Non-pigmented ciliary epithelial cell (primary cell): ENCODE measurements at regions not wholly inside any gene's neighbourhood (a gene's known extent, or its start where the extent isn't known, plus 50 kb on each side); places are given as distances from the start of the nearest gene placed in this dataset.

Source experiments
- DNase-seq: peaks from one replicate; pipeline ENCODE4 v3.0.0-alpha.2; 2010; ENCODE audit warnings: low read depth

DNA sequence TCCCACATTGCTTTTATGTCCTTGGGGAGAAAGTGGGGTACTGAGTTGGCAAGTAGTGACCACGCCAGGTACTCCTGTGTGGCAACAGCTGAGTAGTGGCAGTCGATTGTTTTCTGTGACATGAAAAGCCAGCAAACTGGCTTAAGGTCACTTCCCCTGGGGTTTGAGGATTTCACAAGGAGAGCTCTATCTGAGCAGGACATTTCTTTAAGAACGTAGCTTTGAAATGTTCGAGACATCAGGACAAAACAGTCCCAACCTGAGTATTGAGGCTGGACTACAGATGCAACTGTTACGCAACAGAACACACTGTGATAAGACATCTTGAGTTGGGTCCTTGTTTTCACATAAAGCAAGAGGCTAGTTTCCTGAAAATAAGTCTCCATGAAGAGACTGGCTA, 146.7 kb upstream of the KLF14 start:
- no peak for DNase-seq

DNA sequence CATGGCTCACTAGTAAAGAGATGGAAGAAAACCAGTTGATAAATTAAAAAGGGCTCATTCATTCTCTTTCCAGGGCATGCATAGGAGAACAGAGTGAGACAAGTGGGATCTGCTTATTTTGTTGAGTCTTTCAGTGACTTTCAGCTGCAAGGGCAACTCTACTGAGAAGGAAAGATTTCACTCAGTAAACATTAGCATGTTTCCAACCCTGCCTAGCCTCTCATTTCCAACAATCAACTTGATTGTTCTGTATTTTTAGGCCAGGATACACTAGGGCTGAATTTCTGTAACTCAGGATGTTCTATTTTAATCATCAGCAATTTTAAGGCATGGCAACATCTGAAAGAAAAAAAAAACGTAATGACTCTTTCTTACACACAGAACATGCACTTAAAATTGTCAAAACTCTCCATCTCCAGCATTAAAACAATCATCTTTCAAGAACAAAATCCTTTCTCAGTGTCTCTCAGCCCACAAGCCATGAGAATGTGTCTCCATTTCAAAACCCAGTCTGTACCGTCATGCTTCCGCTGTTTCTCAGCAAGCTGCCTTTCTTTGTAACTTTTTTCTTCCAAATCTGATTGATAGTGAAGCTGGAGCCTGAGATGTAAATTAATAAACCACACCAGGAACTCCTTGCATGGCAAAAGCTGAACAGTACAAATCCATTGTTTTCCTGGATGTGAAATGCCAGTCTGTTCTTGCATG, 147.2 kb upstream of the KLF14 start:
- no peak for DNase-seq

DNA sequence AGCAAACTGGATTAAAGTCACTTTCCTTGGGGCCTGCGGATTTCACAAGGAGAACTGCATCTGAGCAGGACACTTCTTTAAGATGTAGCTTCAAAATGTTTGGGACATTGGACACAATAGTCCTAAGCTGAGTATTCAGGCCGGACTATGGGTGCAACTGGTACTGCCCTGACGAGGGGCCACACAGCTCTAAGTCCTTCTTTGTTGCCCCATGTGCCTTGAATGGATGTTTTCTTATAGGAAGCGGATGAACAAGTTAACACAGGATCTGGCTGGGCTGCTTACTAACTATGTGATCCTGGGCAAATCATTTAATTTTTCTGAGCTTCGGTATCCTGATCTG, 147.8 kb upstream of the KLF14 start:
- no peak for DNase-seq

DNA sequence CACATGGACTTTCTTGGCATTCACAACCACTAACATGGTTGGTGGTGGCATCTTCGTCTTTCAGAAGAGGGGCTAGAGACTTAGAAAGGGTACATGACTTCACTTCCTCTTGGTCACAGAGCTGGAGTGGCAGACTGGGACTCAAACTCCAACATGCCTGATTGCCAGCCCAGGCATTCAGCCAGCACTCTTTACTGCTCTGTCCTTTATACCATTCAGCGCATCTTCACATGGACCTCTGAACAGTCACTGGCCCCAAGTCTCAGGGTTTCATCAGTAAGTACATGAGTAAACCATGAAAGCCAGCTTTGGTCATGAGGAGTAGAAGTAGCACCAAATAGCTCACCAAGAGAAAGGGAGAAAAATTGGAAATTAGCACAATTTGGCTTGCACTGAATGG, 148.4 kb upstream of the KLF14 start:
- no peak for DNase-seq

DNA sequence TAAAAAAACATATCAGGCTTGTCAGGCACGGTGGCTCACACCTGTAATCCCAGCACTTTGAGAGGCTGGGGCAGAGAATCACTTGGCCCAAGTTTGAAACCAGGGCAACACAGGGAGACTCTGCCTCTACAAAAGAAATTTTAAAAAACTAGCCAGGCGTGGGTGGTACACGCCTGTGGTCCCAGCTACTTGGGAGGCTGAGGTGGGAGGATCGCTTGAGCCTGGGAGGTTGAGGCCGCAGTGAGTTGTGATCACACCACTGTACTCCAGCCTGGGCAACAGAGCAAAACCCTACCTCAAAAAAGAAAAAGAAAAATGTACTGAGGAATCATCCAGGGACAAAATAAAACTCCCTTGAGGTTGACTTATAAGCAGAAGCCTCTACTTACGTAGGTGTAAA, 149.9 kb upstream of the KLF14 start:
- no peak for DNase-seq

DNA sequence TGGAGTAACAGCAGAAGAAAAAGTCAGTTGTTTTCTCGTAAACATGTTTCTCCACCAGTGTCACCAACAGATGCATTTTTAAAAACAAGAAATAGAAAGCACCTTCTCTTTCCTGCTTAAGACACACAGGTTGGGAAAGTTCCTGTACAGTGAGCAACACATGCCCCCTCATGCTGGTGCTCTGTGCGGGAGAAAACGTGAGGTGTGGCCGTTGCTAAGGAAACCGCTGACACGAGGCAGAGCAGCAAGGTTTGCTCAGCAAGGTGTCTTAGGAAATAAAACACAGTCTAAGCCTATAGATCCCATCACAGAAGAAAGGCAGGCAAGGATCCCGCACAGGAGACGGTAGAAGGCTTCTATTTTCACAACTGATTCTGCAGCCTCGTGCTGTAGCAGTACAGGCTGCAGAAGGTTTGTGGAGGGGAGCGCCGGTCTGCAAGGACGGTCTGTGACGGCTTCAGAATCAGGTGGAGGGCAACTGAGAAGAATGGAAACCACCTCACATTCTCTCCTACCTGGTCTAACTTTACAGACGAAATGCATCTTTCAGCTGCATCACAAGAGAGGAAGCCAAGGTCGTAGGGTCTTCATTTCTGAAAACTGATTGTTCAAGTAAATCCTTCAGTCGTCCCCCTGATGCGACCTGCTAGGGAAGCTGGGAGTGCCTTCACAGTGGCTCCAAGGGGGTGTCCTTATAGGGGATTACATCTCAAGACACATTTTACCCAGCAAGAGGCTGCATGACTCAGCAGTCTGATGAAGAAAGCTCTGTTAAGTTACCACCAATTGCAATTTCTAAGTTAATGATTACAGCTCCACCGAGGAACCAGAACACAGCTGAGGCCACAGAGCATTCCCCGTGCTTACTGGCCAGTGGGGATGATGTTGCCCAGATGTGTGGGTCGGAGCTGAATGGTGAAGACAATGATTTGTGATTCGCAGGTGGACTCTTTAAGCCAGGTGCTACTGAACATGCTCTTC, 150.7 kb upstream of the KLF14 start:
- no peak for DNase-seq

DNA sequence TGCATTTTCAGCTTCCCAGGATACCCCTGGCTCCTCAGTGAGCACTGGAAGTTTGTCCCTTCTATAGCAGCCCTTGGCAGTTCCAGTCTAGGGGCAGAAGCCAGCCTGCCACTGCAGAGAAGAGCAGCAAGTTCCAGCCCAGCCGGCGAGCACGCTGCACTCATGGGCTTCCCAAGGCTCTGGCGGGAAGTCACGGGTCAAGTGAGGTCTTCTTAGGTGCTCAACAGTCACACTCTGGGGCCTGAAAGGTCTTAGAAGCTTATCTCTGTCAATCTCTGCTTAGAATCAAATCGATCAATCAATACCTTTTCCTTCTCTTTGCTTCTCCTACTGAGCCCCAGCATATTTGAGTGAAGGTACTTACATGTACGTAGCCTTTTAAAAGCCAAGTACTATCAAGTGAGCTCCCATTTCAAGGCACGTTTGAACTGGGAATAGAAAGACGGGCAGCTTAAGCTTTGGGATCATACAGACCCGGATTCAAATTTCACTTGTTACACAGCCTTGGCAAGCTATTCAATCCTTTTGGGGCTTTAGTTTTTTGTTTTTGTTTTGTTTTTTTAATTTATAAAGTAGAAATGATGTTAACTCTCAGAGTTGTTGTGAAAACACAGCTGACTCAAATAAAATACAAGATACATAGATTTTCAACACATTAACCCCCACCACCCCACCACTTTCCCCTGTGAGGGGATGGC, 152.6 kb upstream of the KLF14 start:
- no peak for DNase-seq

DNA sequence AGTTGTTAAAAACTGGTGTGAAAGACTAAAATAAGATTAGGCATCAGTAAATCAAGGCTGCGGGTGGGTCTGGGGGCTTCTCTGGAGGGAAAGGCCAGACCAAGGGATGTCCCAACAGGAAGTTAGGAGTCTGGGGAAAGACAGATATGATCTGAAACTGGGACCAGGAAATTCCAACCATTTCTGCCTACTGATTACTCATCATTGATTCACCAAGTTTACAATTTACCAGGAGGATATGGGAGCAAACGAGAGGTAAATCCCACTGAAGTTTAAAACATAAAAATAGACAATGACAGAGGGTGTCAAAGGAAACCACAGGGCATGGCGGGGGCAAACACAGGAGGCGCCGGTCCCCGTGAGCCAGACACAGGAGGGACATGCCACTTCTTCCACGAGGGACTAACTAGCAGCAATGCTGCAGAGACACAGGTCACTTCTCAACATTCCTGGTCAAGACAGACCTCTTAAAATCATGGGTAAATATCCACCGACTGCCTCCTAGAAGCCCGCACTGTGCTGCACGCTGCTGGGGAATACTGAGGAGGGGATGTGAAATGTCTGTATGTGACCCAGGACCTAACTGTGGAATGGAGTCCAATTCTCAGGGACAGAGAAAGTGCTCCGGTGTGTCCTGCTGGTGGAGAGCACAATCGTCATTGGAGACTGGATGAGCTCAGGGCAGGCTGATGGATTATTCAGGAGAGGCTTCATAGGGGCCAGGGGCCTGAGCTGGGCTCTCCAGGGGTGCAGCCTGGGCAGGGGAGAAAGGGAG, 153.4 kb upstream of the KLF14 start:
- peak; percentile 63 for DNase-seq

DNA sequence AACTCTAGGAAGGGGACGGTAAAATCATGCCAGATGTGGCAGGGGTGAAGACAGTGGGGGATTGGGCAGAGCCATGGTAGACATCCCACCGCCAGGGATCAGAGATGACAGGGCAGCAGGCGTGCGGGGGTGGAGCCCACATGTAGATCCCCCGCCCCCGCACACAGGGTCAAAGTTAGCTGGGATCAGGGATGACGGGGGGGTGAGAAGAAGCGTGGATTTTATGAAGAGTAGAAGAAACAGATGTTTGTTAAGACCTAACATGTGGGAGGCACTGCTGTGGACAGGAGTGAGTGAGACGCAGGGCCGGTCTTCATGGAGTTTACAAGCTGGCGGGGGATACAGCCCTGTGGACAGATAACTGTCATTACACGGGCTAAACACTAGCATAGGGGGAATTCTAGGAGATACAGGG, 154.0 kb upstream of the KLF14 start:
- DNase-seq, result no peak

DNA sequence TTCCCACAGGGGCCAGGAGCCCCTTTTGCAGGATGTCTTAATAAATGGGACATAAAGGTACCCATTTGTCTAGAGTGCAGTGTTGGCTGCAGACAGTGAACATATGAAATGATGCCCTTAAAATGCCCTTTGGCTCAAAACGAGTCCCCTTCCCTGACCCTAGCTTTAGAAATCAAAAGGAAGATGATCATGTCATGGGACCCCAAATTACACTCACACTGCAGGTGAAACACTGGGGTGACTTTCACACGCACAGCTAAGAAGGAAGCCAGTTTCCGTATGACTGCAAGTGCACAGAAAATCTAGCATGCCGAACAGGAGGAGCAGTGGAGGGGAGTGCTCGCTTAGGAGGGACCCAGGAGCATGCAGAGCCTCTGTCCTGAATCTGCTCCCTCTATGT, 154.5 kb upstream of the KLF14 start:
- DNase-seq, result no peak

DNA sequence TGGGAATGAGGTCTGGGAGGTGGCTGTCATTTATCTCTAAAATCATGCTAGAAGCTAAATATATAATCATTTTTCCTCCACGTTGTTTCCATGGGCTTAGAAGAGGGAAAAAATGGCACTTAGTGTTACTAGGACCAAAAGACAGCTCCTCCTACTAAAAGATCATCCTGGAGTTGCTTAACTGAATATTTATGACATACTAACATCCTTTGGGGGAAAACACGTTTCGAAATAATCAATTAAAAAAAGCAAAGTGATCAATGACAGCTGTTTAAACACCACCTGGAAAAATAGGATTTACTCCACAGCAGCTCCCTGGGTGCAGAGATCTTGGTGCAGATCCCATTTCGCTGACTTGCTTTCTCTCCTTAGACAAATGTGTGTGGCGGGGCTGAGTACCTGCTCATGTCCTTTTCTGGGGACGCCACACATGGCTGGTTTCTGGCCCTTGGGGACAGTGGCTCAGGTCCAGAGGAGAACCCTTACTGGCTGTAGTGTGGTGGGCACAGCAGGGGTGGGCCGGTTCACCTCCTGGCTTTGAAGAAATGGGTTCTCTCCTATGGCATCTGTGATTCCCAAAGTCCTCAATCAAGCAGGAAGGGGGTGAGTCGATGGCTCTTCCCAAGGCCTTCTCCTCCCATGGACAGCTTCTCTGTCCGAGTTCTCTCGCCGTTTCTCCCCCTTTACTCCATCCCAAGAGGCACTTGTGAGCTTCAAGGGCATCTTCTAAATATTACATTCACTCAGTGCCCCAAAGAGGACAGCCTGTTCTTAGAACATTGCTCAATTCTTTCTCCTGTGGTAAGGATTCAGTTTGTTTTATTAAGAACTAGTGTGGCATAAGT, 156.4 kb upstream of the KLF14 start:
- DNase-seq, result no peak

DNA sequence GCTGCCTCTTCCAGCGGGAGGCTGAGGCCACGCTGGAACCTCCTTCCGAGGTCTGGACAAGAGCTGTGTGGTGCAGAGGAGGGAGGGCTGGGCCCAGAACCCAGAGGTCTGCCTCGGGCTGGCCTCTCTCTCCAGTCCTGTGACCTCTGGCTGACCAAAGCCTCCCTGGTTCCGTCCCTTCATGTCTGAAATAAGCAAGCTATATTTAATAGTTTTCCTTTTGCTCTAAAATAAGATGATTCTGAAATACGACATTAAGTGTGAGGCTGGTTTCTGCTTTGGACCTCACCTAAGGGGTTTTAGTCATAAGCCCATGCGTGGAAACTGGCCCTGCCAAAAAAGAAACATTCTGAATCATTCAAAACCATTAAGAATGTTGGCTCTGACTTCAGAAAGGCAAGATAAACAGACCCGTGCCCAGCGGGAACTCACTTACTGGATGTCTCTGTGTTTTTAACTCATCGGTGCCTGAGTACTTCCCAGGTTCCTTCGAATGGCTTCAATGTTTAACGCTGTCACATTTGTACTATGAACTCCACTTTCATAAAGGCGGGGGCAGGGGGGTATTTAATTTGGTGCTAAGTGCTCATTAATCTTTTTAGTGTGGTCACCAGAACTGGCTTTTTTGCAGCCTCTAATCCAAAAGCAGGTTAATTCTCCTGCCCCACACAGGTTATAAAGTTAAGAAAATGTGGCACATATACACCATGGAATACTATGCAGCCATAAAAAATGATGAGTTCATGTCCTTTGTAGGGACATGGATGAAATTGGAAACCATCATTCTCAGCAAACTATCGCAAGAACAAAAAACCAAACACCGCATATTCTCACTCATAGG, 157.5 kb upstream of the KLF14 start:
- DNase-seq, result peak; percentile 78

DNA sequence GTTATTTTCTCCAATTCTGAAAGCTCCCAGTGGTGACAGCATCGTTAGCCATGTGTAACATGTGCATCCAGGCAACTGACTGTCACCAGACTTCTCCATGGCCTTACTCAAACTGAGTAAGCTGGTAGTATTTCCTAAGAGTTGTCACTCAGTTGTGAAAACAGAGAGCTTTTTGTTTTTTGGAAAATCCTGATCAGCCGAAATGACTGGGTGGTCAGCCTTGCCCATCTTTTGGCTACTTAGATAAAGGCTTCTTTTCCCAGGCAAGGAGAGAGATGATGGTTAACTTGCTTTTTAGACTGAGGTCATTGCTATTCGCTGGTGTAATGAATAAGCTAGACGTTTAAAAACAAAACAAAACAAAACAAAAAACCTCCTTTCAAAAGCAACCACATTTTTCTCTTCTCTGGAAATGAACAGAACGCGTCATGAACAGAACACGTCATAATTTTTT, 159.5 kb upstream of the KLF14 start:
- DNase-seq, result no peak

DNA sequence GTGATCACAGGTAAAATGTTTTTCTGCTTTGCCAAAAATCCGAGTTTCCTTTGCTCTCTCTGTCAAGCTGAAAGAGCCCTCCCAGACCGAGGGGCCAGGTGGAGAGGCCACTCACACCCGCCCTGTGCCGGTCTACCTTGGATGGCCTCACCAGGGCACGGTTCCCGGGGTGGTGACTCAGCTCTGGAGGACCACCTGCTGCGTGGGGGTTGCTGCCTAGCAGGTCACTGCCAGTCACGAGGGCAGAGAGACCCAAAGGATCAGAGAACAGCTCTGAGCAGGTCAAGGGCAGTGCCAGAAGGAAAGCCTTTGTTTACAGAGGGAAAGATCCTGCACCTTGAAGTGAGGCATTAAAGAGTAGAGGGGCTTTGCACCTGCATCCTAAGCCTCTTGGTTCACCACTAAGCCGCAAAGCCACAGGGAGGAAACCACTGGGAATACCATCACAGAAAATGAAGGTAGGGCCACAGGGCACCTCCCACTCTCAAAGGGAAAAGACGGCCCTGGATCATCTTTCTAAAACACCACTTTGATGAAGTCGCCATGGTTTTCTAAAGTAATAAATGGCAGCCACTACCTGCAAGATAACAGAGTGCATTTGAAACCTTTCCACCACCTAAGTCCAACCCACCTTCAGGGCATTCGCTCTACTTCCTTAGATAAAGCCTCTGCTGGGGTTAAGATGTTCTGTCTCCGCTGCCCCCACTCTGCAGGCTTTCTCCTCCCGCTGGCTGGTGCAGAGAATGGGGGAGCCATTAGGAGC, 160.3 kb upstream of the KLF14 start:
- no peak for DNase-seq

DNA sequence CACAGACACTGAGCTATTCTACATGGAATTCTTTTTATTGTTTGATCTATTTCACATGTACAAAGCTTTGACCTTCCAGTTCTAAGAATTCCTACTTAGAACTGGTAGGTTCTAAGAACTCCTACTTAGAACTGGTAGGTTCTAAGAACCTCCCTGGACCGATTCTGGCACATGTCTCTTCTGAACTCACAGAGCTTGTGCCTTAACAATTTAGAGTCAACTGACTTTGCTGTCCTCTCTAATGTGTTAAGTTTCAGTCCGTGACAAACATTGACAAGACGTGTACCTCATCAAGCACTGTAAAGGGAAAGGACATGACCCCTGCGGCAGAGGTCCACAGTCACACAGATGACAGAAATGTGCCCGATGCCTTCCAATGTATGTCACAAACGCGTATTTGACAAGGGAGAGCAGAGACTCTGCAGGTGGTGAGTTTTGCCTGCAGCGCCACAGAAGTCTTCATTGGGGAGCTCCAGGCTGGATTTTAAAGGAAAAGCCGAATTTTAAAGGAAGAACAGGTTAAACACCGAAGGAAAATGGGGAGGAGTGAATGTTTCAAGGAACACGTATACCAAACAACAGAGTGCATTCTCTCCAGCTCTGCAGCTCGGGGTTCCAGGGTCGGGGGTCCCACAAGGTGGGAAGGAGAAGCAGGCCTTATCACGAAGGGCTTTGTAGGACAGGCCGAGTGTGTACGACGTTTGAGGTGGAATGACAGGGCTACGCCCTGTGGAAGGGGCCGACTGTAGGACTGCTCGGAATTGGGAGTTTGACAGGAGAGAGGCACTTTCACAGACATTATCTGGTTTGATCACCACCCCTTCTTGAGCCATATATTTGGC, 161.1 kb upstream of the KLF14 start:
- DNase-seq, result no peak

DNA sequence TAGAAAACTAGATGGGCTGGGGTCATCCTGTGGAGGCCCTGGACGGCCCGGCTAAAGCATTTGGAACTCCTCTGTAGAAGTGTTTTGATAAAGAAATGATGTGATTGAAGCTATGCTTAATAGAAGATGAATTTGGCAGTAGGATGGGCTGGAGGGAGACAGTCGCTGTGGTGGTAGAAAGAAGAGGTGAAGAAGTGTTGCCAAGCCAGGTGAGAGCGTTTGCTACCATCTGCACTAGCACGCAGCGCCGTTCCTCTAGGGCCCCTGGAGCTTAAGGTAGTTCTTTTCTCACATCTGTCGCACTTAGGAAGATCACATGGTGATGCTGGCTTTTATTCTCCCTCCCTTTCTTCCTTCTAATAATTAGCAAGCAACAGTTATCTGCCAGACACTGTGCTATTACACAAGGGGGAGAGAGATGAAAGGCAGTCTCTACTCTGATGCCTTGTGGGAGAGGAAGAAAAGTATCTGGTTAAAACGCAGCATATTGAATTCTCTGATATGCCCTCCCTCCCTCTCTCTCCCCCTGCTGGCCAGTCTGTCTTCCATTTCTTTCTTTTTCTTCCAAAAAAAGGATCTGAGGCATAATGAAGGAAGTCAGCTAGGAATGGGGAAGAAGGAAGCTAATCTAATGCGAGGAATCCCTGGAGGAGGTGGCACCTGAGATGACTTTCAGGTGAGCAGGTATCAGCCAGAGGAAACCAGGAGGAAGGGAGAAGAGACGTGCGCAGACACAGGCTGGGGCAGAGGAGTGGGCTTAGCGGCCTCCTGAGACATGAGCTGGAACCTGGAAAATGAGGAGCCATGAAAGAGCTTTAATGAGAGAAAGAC, 162.3 kb upstream of the KLF14 start:
- no peak for DNase-seq

DNA sequence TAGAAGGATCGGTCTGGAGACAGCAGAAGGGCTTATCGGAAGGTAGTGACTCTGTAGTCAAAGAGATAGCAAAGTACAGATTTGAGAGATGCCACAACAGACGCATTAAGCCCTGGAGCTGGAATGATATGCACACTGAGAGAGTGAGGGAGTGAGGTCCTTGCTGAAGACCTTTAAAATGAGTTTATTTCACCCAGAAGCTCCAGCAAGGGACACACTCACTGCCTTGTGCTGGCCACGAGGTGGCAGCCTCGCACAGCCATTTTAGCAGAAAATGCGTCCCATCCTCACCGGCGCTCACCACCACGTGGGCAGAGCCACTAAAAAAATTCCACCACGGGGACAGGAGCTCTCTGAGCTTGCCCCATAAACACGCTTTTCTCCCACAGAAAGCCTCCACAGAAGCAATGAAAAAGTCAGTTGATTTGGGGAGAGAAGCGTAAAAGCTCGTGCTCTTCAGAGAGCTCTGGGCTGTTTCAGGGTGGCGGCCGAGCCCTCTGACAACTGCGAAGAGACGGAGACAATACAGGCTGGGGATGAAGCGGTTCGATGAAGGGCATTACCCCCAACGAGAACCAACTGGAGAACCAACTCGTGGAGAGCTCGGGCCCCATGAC, 163.0 kb upstream of the KLF14 start:
- DNase-seq, result no peak
